ENCODE measurements at regions not wholly inside any gene's neighbourhood (a gene's known extent, or its start where the extent isn't known, plus 50 kb on each side); places are given as distances from the start of the nearest gene placed in this dataset.

DNA sequence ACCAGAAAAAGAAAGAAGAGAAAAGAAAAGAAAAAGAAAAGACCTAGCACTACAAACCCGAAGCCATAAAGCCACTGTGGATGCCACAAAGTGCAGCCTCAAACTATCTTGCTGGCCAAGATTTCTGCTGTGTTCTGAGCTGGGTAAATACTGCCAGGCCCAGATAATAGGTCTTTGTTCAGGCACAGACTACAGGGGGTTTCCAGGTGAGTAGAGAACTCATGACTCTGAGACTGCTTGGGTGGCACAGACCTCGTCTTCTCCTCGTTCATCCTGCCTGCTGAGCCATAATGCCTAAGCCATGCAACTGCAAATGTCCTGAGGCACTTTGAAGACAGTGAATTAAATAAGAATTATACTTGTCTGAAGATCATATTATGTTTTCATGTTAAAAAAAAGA is 651.8 kb downstream of the LMO4 start:
- ChIA-PET POLR2A (no interaction called here), SMC1A (ENCODE audit: uncharacterized antibody, unreplicated experiment) (no interaction called here), RAD21 (ENCODE audit: unreplicated experiment) (no interaction called here), CTCF (no interaction called here)
- H2AFZ ChIP-seq (ENCODE audit: control insufficient read depth, low read depth, low read length): no peak overlapping the region
- H3K79me2 ChIP-seq (ENCODE audit: control insufficient read depth, insufficient read depth, low read length): no peaks in the 10 kb centered on the region
- no TSS peak for BruUV-seq (replicated peaks)
- no peaks in the 10 kb centered on the region for H4K20me1 ChIP-seq (ENCODE audit: control insufficient read depth, insufficient read depth)
- 0% methylated on average over 3 of the region's 3 CpGs for WGBS (ENCODE audit: insufficient coverage, insufficient replicate concordance, low lambda C conversion rate, missing lambda C conversion rate)
- no peaks in the 10 kb centered on the region for H3K4me1 ChIP-seq (ENCODE audit: control insufficient read depth, insufficient read depth, low read length)
- TF ChIP-seq CBX5 (IDR thresholded peaks at IDR 0.05; ENCODE audit: low read depth) (no peak), PAX8 (IDR thresholded peaks at IDR 0.05) (no peak)
- TF ChIP-seq, protein P1, sequence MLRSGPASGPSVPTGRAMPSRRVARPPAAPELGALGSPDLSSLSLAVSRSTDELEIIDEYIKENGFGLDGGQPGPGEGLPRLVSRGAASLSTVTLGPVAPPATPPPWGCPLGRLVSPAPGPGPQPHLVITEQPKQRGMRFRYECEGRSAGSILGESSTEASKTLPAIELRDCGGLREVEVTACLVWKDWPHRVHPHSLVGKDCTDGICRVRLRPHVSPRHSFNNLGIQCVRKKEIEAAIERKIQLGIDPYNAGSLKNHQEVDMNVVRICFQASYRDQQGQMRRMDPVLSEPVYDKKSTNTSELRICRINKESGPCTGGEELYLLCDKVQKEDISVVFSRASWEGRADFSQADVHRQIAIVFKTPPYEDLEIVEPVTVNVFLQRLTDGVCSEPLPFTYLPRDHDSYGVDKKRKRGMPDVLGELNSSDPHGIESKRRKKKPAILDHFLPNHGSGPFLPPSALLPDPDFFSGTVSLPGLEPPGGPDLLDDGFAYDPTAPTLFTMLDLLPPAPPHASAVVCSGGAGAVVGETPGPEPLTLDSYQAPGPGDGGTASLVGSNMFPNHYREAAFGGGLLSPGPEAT (IDR thresholded peaks at IDR 0.05; ENCODE audit: low read depth): 0 out of 2 replicates have a peak, but pooled peaks have one; percentile 41
- H3K4me3 ChIP-seq: no peak overlapping the region
- intact Hi-C loops (cut with micrococcal nuclease; ENCODE audit: unreplicated experiment) (no loop called here), in situ Hi-C loops (cut with MboI) (no loop called here)
- ATAC-seq (peak; percentile 90), DNase-seq (ENCODE audit: low read depth, low spot score) (no peak), FAIRE-seq (no peak)
- H3K27ac ChIP-seq (ENCODE audit: control insufficient read depth, insufficient read depth): no peak overlapping the region
- H3K27me3 ChIP-seq (replicated peaks in 1 of 2; ENCODE audit: control insufficient read depth in 2 of 2, insufficient read depth in 2 of 2, low read length in 1 of 2): no peaks in the 10 kb centered on the region; a peak in 1 of 4 replicates
- H3K4me2 ChIP-seq (ENCODE audit: control insufficient read depth, insufficient read depth): no peak overlapping the region
- no peaks in the 10 kb centered on the region for H3K36me3 ChIP-seq (ENCODE audit: control insufficient read depth in 2 of 2, insufficient read depth in 2 of 2, low read length in 1 of 2)
- no peaks in the 10 kb centered on the region for H3K9me3 ChIP-seq (replicated peaks; ENCODE audit: control insufficient read depth, insufficient read depth, low read length)
- H3K9ac ChIP-seq (ENCODE audit: control insufficient read depth, insufficient read depth, low read length): no peak overlapping the region

DNA sequence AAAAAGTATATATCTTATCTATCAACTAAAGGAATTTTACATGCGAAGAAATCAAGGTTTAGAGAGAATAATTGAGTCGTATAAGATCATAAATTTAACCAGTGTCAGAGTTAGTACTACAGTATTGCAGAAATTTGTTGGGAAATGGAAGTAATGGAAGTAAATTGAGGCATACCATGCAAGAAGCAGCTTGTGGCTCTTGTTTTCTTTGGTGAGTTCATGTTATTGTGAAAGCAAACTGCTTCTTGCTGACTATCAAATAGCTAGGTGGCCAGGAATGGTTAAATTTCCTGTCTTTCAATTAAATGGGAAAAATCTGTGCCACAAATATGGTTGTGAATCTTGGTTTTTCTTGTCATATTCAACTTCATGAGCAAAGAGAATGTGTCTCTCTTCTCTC is 652.7 kb downstream of the LMO4 start:
- Histone ChIP-seq H3K9ac (ENCODE audit: control insufficient read depth, insufficient read depth, low read length) (no peak overlapping the region), H3K4me2 (ENCODE audit: control insufficient read depth, insufficient read depth) (no peak overlapping the region), H3K4me3 (no peak overlapping the region), H2AFZ (ENCODE audit: control insufficient read depth, low read depth, low read length) (no peak overlapping the region), H4K20me1 (ENCODE audit: control insufficient read depth, insufficient read depth) (no peaks in the 10 kb centered on the region), H3K4me1 (ENCODE audit: control insufficient read depth, insufficient read depth, low read length) (no peaks in the 10 kb centered on the region), H3K27ac (ENCODE audit: control insufficient read depth, insufficient read depth) (no peak overlapping the region), H3K36me3 (ENCODE audit: control insufficient read depth in 2 of 2, insufficient read depth in 2 of 2, low read length in 1 of 2) (no peaks in the 10 kb centered on the region), H3K79me2 (ENCODE audit: control insufficient read depth, insufficient read depth, low read length) (no peaks in the 10 kb centered on the region), H3K27me3 (replicated peaks in 1 of 2; ENCODE audit: control insufficient read depth in 2 of 2, insufficient read depth in 2 of 2, low read length in 1 of 2) (no peaks in the 10 kb centered on the region; a peak in 1 of 4 replicates), H3K9me3 (replicated peaks; ENCODE audit: control insufficient read depth, insufficient read depth, low read length) (no peaks in the 10 kb centered on the region)
- ChIA-PET SMC1A (ENCODE audit: uncharacterized antibody, unreplicated experiment) (interaction anchor here (1.4 kb wide), 1 partner anchor 9 kb away, joined by 3 read pairs; no protein-coding TSS in a partner anchor), CTCF (no interaction called here), RAD21 (ENCODE audit: unreplicated experiment) (no interaction called here), POLR2A (interaction anchor here (0.6 kb wide), 1 partner anchor 234 kb away, joined by 4 read pairs; no protein-coding TSS in a partner anchor)
- FAIRE-seq (no peak), ATAC-seq (no peak), DNase-seq (ENCODE audit: low read depth, low spot score) (no peak)
- 0% methylated on average over 2 of the region's 2 CpGs for WGBS (ENCODE audit: insufficient coverage, insufficient replicate concordance, low lambda C conversion rate, missing lambda C conversion rate)
- BruUV-seq (replicated peaks): no TSS peak
- intact Hi-C loops (cut with micrococcal nuclease; ENCODE audit: unreplicated experiment) (no loop called here), in situ Hi-C loops (cut with MboI) (no loop called here)
- TF ChIP-seq, protein P2, sequence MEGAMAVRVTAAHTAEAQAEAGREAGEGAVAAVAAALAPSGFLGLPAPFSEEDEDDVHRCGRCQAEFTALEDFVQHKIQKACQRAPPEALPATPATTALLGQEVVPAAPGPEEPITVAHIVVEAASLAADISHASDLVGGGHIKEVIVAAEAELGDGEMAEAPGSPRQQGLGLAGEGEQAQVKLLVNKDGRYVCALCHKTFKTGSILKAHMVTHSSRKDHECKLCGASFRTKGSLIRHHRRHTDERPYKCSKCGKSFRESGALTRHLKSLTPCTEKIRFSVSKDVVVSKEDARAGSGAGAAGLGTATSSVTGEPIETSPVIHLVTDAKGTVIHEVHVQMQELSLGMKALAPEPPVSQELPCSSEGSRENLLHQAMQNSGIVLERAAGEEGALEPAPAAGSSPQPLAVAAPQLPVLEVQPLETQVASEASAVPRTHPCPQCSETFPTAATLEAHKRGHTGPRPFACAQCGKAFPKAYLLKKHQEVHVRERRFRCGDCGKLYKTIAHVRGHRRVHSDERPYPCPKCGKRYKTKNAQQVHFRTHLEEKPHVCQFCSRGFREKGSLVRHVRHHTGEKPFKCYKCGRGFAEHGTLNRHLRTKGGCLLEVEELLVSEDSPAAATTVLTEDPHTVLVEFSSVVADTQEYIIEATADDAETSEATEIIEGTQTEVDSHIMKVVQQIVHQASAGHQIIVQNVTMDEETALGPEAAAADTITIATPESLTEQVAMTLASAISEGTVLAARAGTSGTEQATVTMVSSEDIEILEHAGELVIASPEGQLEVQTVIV (IDR thresholded peaks at IDR 0.05; ENCODE audit: borderline replicate concordance, partially characterized antibody): no peak
- TF ChIP-seq JUNB (IDR thresholded peaks at IDR 0.05) (no peak), RBBP5 (conservative IDR thresholded peaks at IDR 0.05) (no peak), ZBED1 (IDR thresholded peaks at IDR 0.05; ENCODE audit: borderline replicate concordance) (no peak), HDGF (IDR thresholded peaks at IDR 0.05) (no peak), GABPA (IDR thresholded peaks at IDR 0.05; ENCODE audit: low read depth) (no peak), IKZF2 (IDR thresholded peaks at IDR 0.05) (no peak), ETV6 (conservative IDR thresholded peaks at IDR 0.05 in 1 of 2, IDR thresholded peaks at IDR 0.05 in 1 of 2; ENCODE audit: borderline replicate concordance in 1 of 2, low read depth in 1 of 2) (no peak), ZNF622 (IDR thresholded peaks at IDR 0.05) (no peak)
- TF ChIP-seq, protein P3, sequence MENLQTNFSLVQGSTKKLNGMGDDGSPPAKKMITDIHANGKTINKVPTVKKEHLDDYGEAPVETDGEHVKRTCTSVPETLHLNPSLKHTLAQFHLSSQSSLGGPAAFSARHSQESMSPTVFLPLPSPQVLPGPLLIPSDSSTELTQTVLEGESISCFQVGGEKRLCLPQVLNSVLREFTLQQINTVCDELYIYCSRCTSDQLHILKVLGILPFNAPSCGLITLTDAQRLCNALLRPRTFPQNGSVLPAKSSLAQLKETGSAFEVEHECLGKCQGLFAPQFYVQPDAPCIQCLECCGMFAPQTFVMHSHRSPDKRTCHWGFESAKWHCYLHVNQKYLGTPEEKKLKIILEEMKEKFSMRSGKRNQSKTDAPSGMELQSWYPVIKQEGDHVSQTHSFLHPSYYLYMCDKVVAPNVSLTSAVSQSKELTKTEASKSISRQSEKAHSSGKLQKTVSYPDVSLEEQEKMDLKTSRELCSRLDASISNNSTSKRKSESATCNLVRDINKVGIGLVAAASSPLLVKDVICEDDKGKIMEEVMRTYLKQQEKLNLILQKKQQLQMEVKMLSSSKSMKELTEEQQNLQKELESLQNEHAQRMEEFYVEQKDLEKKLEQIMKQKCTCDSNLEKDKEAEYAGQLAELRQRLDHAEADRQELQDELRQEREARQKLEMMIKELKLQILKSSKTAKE (IDR thresholded peaks at IDR 0.05; ENCODE audit: low read depth, poor library complexity, severe bottlenecking): no peak

All from GM12878 (cell line).